Caco-2 (cell line): ENCODE measurements at regions not wholly inside any gene's neighbourhood (a gene's known extent, or its start where the extent isn't known, plus 50 kb on each side); places are given as distances from the start of the nearest gene placed in this dataset.

Experiments
- BruUV-seq: library from RNA; stranded (reverse); fragments of 400-500 nt; replicated peaks from 2 replicates; lab custom pipeline; 2021; lab: Mats Ljungman, UMichigan
- CTCF ChIA-PET: fragments of 300-600 bp; sonication (Branson Sonifier 250); formaldehyde crosslinking; loops from one replicate; lab custom pipeline; 2022; ENCODE audit warnings: antibody characterized with exemption; lab: Charles Lee
- POLR2A ChIA-PET: fragments of 300-600 bp; sonication (Branson Sonifier 250); formaldehyde crosslinking; loops from one replicate; lab custom pipeline; 2022; ENCODE audit warnings: antibody characterized with exemption; lab: Charles Lee
- DNase-seq, 2 experiments: peaks; one replicate each; pipeline versions ENCODE4 v3.0.0 to v3.0.0-alpha.2; 2020 to 2022
- H3K27me3 ChIP-seq: replicated peaks from 2 replicates; pipeline ENCODE4 v1.6.0; 2011; ENCODE audit warnings: low read length; ENCODE audit not compliant: control insufficient read depth, insufficient read depth
- H3K36me3 ChIP-seq: 2 replicates; pipeline ENCODE4 v1.5.1; 2011; ENCODE audit warnings: low read length; ENCODE audit not compliant: control insufficient read depth, insufficient read depth
- H3K4me1 ChIP-seq: fragments of 250-450 bp; sonication (Bioruptor Pico); 2 replicates; pipeline ENCODE4 v1.5.1; 2020; ENCODE audit warnings: mild to moderate bottlenecking
- H3K4me3 ChIP-seq: 2 replicates; pipeline ENCODE4 v1.5.1; 2011; ENCODE audit warnings: low read depth, mild to moderate bottlenecking, control low read depth, low read length
- H3K9me3 ChIP-seq: fragments of 250-450 bp; sonication (Bioruptor Pico); 2 replicates; pipeline ENCODE4 v1.5.1; 2020; ENCODE audit warnings: mild to moderate bottlenecking, moderate library complexity
- H3K27ac Mint-ChIP-seq: one replicate; pipeline ENCODE4 v1.8.0; 2022; ENCODE audit warnings: mixed read lengths; ENCODE audit not compliant: unreplicated experiment
- H3K27me3 Mint-ChIP-seq: one replicate; pipeline ENCODE4 v1.8.0; 2022; ENCODE audit warnings: mixed read lengths; ENCODE audit not compliant: insufficient read depth, unreplicated experiment
- H3K36me3 Mint-ChIP-seq: one replicate; pipeline ENCODE4 v1.8.0; 2022; ENCODE audit warnings: mild to moderate bottlenecking, mixed read lengths; ENCODE audit not compliant: insufficient read depth, unreplicated experiment
- H3K4me1 Mint-ChIP-seq: one replicate; pipeline ENCODE4 v1.8.0; 2022; ENCODE audit warnings: low read depth, mixed read lengths; ENCODE audit not compliant: unreplicated experiment
- H3K4me3 Mint-ChIP-seq: one replicate; pipeline ENCODE4 v1.8.0; 2022; ENCODE audit warnings: mild to moderate bottlenecking, moderate library complexity, mixed read lengths; ENCODE audit not compliant: unreplicated experiment
- H3K9me3 Mint-ChIP-seq: one replicate; pipeline ENCODE4 v1.8.0; 2022; ENCODE audit warnings: mixed read lengths; ENCODE audit not compliant: unreplicated experiment
- intact Hi-C: fragments of 100-400 bp; cut with micrococcal nuclease; formaldehyde crosslinking; loops from one replicate; pipeline ENCODE4 v1.10.0; 2022; ENCODE audit not compliant: unreplicated experiment
- TF ChIP-seq, protein P1 (sequence below), 2 experiments: fragments of 200-600 bp in 1 of 2; IDR thresholded peaks; 1 replicate in 1 of 2; 2 replicates in 1 of 2; pipeline versions ENCODE4 v1.5.1 to v1.8.0; 2011 to 2022; ENCODE audit warnings: antibody characterized with exemption in 1 of 2, control low read depth in 1 of 2, inconsistent platforms in 1 of 2, low read depth in 1 of 2, low read length in 1 of 2, mild to moderate bottlenecking in 1 of 2, moderate library complexity in 1 of 2; ENCODE audit not compliant: insufficient read depth in 1 of 2, severe bottlenecking in 1 of 2, unreplicated experiment in 1 of 2

DNA sequence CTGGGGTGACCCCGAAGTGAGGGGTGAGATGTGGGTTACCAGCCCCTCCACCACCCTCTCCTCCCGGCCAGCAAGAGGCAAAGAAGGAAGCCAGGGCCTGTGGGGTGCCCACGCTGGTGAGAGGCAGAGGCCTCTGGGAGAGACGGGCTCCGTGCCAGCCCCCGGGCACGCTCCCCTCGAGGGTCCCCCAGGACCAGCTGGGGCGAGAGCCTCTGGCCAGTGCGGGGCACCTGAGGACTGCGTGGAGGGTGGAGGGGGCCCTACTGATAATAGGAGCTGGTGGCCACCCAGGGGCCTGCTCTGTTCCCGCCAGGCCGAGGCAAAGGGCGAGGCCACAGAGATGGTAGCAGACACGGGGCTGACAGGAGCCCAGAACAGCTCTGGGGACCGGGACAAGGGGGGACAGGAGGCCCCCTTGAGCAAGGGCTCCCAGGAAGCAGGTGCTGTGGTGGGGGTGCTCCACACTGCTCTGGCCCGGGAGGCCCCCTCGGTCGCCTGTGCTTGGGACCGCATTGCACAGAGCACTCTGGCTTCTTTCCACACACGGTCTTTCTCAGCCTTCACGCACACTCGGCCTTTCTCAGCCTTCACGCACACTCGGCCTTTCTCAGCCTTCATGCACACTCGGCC is 226.9 kb downstream of the TTLL2 start:
- Mint-ChIP-seq H3K4me3 (no peak overlapping the region), H3K4me1 (no peaks in the 10 kb centered on the region), H3K36me3 (no peaks in the 10 kb centered on the region), H3K27ac (no peak overlapping the region), H3K27me3 (no peaks in the 10 kb centered on the region), H3K9me3 (no peaks in the 10 kb centered on the region)
- ChIA-PET POLR2A (no interaction called here), CTCF (no interaction called here)
- Histone ChIP-seq H3K9me3 (no peaks in the 10 kb centered on the region; the same call in none of the 2 replicates), H3K4me3 (no peak overlapping the region), H3K27me3 (no peaks in the 10 kb centered on the region), H3K36me3 (no peaks in the 10 kb centered on the region), H3K4me1 (no peaks in the 10 kb centered on the region)
- intact Hi-C loops = no loop called here
- BruUV-seq = no TSS peak
- no peak for DNase-seq
- TF ChIP-seq, protein P1, sequence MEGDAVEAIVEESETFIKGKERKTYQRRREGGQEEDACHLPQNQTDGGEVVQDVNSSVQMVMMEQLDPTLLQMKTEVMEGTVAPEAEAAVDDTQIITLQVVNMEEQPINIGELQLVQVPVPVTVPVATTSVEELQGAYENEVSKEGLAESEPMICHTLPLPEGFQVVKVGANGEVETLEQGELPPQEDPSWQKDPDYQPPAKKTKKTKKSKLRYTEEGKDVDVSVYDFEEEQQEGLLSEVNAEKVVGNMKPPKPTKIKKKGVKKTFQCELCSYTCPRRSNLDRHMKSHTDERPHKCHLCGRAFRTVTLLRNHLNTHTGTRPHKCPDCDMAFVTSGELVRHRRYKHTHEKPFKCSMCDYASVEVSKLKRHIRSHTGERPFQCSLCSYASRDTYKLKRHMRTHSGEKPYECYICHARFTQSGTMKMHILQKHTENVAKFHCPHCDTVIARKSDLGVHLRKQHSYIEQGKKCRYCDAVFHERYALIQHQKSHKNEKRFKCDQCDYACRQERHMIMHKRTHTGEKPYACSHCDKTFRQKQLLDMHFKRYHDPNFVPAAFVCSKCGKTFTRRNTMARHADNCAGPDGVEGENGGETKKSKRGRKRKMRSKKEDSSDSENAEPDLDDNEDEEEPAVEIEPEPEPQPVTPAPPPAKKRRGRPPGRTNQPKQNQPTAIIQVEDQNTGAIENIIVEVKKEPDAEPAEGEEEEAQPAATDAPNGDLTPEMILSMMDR (IDR thresholded peaks at IDR 0.05; ENCODE audit: insufficient read depth in 1 of 2, low read depth in 1 of 2, low read length in 1 of 2, severe bottlenecking in 1 of 2, unreplicated experiment in 1 of 2) = no peak

DNA sequence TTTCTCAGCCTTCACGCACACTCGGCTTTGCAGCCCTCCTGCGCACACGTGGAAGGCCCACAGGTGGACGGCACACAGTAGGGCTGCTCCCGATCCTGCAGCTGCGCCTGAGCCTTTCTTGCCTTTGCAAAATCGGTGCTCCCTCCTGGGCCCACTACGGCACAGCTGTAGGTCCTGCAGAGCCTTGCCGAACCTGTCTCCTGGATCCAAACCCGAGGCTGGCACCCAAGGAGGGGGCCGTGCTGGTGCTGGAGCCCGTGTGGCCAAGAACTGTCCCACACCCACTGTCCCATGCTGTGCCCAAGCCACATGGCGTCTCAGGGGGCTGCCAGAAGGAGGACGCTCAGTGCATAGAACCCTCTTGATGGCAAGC is 227.4 kb downstream of the TTLL2 start:
- Histone ChIP-seq H3K4me1 (no peaks in the 10 kb centered on the region), H3K27me3 (no peaks in the 10 kb centered on the region), H3K4me3 (no peak overlapping the region), H3K9me3 (no peaks in the 10 kb centered on the region; the same call in none of the 2 replicates), H3K36me3 (no peaks in the 10 kb centered on the region)
- Mint-ChIP-seq H3K36me3 (no peaks in the 10 kb centered on the region), H3K4me3 (no peak overlapping the region), H3K27me3 (no peaks in the 10 kb centered on the region), H3K27ac (no peak overlapping the region), H3K4me1 (no peaks in the 10 kb centered on the region), H3K9me3 (no peaks in the 10 kb centered on the region)
- TF ChIP-seq, protein P1 (IDR thresholded peaks at IDR 0.05; ENCODE audit: insufficient read depth in 1 of 2, low read depth in 1 of 2, low read length in 1 of 2, severe bottlenecking in 1 of 2, unreplicated experiment in 1 of 2) = no peak
- DNase-seq = no peak
- BruUV-seq = no TSS peak
- ChIA-PET POLR2A (no interaction called here), CTCF (no interaction called here)
- intact Hi-C loops = no loop called here

DNA sequence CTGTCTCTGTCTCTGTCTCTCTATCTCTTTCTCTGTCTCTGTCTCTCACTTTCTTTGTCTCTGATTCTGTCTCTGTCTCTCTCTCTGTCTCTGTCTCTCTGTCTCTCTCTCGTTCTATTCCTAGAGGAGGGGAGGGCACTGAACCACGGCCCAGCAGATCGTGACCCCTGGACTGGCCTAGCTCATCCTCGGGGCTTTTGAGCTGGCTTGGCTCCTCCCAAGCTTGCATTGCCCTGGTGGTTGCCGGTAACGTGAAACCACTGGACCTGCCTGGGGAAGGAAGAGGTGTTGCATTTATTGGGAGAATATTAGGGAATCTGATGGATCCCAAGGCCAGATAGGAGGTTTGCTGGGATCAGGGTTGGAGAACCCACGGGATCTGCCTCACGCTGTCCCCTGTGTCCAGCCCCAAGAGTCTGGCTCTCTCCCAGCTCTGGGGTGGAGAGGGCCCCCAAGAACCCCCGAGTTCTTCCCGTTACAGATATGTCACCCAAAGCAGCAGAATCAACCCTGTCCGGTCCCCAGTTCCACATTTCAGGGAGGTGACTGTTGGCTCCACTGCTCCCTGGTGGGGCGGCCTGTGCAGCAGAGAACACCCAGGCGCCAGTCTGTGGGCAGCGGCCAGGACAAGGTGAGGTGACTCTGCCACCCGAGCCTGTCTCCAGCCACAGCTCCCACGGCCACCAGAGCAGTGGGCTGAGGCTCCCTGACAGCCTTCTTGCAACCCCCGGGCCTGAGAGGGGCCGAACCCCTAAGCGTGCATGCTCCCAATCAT is 228.3 kb downstream of the TTLL2 start:
- BruUV-seq = no TSS peak
- Mint-ChIP-seq H3K36me3 (no peaks in the 10 kb centered on the region), H3K4me1 (peaks cover under 1% of the 10 kb centered on the region), H3K9me3 (no peaks in the 10 kb centered on the region), H3K27me3 (no peaks in the 10 kb centered on the region), H3K4me3 (no peak overlapping the region), H3K27ac (no peak overlapping the region)
- POLR2A ChIA-PET = no interaction called here
- no peak overlapping the region for H3K4me3 ChIP-seq
- H3K27me3 ChIP-seq = no peaks in the 10 kb centered on the region
- TF ChIP-seq, protein P1 (IDR thresholded peaks at IDR 0.05; ENCODE audit: insufficient read depth in 1 of 2, low read depth in 1 of 2, low read length in 1 of 2, severe bottlenecking in 1 of 2, unreplicated experiment in 1 of 2) = no peak
- CTCF ChIA-PET = no interaction called here
- H3K4me1 ChIP-seq = peaks cover 2% of the 10 kb centered on the region
- DNase-seq = no peak
- intact Hi-C loops = no loop called here
- no peaks in the 10 kb centered on the region; the same call in none of the 2 replicates for H3K9me3 ChIP-seq
- H3K36me3 ChIP-seq = no peaks in the 10 kb centered on the region
